Tibial nerve (tissue), 4 donors: ENCODE measurements at regions not wholly inside any gene's neighbourhood (a gene's known extent, or its start where the extent isn't known, plus 50 kb on each side); places are given as distances from the start of the nearest gene placed in this dataset.

Experiments used
- DNase-seq, 2 donors: peaks; one replicate each; pipeline ENCODE4 v3.0.0-alpha.2; 2019; ENCODE audit warnings: low spot score in 2 of 2
- H3K27ac ChIP-seq, 4 donors: fragments of 200-600 bp; sonication (generic) in 3 of 4; one replicate each; pipeline ENCODE4 v1.5.1; 2017 to 2019; ENCODE audit warnings: mild to moderate bottlenecking in 1 of 4
- H3K27me3 ChIP-seq, 2 donors: fragments of 200-600 bp; sonication (generic) in 1 of 2; one replicate each; pipeline versions ENCODE4 v1.5.1 to v1.6.0; 2017 to 2019
- H3K36me3 ChIP-seq, 3 donors: fragments of 200-600 bp; sonication (generic); one replicate each; pipeline ENCODE4 v1.5.1; 2018 to 2019
- H3K4me1 ChIP-seq, 4 donors: fragments of 200-600 bp; sonication (generic) in 3 of 4; one replicate each; pipeline ENCODE4 v1.5.1; 2017 to 2019
- H3K4me3 ChIP-seq, 4 donors: fragments of 200-600 bp; sonication (generic) in 3 of 4; one replicate each; pipeline ENCODE4 v1.5.1; 2017 to 2019; ENCODE audit warnings: mild to moderate bottlenecking in 1 of 4, moderate library complexity in 1 of 4
- H3K9me3 ChIP-seq, 4 donors: fragments of 200-600 bp; sonication (generic) in 3 of 4; one replicate each; pipeline ENCODE4 v1.5.1; 2017 to 2019
- EP300 ChIP-seq, 2 donors: sonication (generic); formaldehyde crosslinking; IDR thresholded peaks; one replicate each; pipeline ENCODE4 v1.6.1; 2017; ENCODE audit warnings: antibody characterized with exemption in 2 of 2, mild to moderate bottlenecking in 1 of 2
- POLR2A ChIP-seq, 2 donors: fragments of 450-650 bp; IDR thresholded peaks; one replicate each; pipeline ENCODE4 v1.6.1; 2017; ENCODE audit warnings: antibody characterized with exemption in 2 of 2, mild to moderate bottlenecking in 2 of 2, moderate library complexity in 2 of 2
- WGBS, 2 donors: methylation state at CpG; one replicate each; pipeline ENCODE4 v1.1.5; 2018; 5-methylcytosine and 5-hydroxymethylcytosine counted together
- TF ChIP-seq, protein P1 (sequence below), 5 experiments: fragments of 200-600 bp in 3 of 5; fragments of 450-650 bp in 2 of 5; sonication (generic) in 3 of 5; IDR thresholded peaks; one replicate each; pipeline ENCODE4 v1.5.1; 2016 to 2019; ENCODE audit warnings: antibody characterized with exemption in 5 of 5, mild to moderate bottlenecking in 3 of 5, moderate library complexity in 2 of 5

DNA sequence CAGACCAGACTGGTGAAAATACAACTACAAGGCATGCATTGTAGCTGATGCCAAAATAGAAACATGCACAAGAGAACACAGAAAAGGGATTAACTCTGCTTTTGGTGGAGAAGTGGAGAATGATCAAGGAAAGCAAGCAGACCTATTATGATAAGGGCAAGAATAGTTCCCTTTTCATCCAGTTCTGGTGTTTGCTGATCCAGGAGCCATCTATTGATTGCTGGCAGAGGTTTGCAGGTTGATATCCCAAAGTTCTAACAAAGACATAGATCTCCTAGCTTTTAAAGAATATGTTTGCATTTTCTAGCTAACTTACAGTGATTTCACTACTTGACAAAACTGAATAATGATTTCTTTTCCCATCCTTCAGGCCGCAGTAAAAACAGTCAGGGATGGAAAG lies 166.2 kb upstream of the CDKN3 start:
- DNase-seq = no peak
- WGBS, 2 donors = 81 to 86% methylated on average over 1 of the region's 1 CpG
- H3K27ac ChIP-seq = no peak overlapping the region

DNA sequence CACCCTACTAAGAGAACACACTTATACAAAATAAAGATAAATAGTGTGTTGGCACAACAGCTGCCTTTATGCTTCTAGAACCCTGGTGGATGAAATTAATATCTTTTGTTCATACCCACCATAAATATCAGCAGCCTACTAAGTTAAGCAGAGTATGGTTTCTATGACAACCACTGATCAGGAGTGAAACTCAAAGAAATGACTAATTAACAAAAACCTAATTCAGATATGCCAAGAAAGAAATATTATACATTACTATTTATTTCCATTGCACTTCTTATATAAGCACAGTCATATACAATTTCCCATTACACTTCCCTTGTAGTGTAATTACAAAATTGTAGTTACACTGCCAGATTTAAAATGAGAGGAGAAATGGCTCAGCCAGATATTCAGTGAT lies 164.1 kb upstream of the CDKN3 start:
- Histone ChIP-seq H3K4me3 (no peak overlapping the region), H3K27ac (no peak overlapping the region), H3K27me3 (no peaks in the 10 kb centered on the region), H3K36me3 (no peaks in the 10 kb centered on the region), H3K4me1 (no peaks in the 10 kb centered on the region), H3K9me3 (peaks cover 0 to 2% (median 0%) of the 10 kb centered on the region in 4 donors)
- DNase-seq = no peak
- TF ChIP-seq EP300 (IDR thresholded peaks at IDR 0.05) = no peak
- TF ChIP-seq, protein P1, sequence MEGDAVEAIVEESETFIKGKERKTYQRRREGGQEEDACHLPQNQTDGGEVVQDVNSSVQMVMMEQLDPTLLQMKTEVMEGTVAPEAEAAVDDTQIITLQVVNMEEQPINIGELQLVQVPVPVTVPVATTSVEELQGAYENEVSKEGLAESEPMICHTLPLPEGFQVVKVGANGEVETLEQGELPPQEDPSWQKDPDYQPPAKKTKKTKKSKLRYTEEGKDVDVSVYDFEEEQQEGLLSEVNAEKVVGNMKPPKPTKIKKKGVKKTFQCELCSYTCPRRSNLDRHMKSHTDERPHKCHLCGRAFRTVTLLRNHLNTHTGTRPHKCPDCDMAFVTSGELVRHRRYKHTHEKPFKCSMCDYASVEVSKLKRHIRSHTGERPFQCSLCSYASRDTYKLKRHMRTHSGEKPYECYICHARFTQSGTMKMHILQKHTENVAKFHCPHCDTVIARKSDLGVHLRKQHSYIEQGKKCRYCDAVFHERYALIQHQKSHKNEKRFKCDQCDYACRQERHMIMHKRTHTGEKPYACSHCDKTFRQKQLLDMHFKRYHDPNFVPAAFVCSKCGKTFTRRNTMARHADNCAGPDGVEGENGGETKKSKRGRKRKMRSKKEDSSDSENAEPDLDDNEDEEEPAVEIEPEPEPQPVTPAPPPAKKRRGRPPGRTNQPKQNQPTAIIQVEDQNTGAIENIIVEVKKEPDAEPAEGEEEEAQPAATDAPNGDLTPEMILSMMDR (IDR thresholded peaks at IDR 0.05) = no peak
- no peak for TF ChIP-seq POLR2A (IDR thresholded peaks at IDR 0.05)

More for the DNA sequence above, 166.2 kb upstream of the CDKN3 start:
- Histone ChIP-seq H3K4me3 (no peak overlapping the region), H3K9me3 (peaks cover 0 to 2% (median 0%) of the 10 kb centered on the region in 4 donors), H3K27me3 (no peaks in the 10 kb centered on the region), H3K36me3 (no peaks in the 10 kb centered on the region), H3K4me1 (no peaks in the 10 kb centered on the region)
- TF ChIP-seq POLR2A (IDR thresholded peaks at IDR 0.05) = no peak
- TF ChIP-seq, protein P1 (IDR thresholded peaks at IDR 0.05) = no peak
- no peak for TF ChIP-seq EP300 (IDR thresholded peaks at IDR 0.05)

DNA sequence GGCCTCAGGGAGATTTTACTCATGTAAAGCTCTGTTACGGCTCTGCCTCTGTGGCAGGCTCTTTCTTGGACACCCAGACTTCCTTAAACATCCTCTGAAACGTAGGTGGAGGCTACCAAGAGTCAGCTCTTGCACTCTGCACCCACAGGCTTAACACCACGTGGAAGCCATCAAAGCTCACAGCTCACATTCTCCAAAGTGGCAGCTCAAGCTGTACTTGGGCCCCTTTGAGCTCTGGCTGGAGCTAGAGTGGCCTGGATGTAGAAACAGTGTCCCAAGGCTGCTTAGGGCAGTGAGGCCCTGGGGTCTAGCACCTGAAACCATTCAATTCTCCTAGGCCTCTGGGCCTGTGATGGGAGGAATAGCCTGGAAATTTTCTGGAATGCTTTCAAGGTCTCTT lies 155.3 kb upstream of the CDKN3 start:
- Histone ChIP-seq H3K27me3 (no peaks in the 10 kb centered on the region), H3K4me1 (no peaks in the 10 kb centered on the region), H3K36me3 (no peaks in the 10 kb centered on the region), H3K4me3 (no peak overlapping the region), H3K27ac (no peak overlapping the region), H3K9me3 (peaks cover 0 to 13% (median 0%) of the 10 kb centered on the region in 4 donors)
- WGBS, 2 donors = 67 to 86% methylated on average over 3 of the region's 3 CpGs
- no peak for DNase-seq
- TF ChIP-seq EP300 (IDR thresholded peaks at IDR 0.05) (no peak), POLR2A (IDR thresholded peaks at IDR 0.05) (no peak)
- TF ChIP-seq, protein P1 (IDR thresholded peaks at IDR 0.05) = no peak

DNA sequence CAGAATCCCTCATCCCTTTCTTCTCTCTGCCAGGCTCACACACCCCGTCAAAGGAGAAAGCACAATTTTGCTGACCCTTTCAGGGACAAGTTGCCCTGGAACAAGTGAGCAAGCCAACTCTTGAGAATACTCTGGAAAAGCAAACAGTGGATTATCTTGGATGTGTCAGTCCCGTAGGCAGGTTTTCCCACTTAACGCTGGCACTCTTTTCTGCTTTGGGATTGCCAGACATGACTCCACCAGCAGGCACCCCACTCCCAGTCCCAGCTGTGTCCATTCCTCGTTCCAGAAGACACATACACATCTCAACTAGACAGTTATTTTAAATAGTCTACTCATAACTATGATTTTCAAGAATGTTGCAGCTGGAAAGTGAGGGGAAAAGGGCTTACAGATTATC lies 145.5 kb upstream of the CDKN3 start:
- DNase-seq = no peak
- 68 to 83% methylated on average over 4 of the region's 4 CpGs for WGBS, 2 donors
- Histone ChIP-seq H3K4me3 (no peak overlapping the region), H3K36me3 (no peaks in the 10 kb centered on the region), H3K27me3 (no peaks in the 10 kb centered on the region), H3K27ac (no peak overlapping the region), H3K9me3 (no peaks in the 10 kb centered on the region), H3K4me1 (peaks cover 0 to 10% (median 0%) of the 10 kb centered on the region in 4 donors)
- TF ChIP-seq, protein P1 (IDR thresholded peaks at IDR 0.05) = no peak
- TF ChIP-seq POLR2A (IDR thresholded peaks at IDR 0.05) (no peak), EP300 (IDR thresholded peaks at IDR 0.05) (no peak)

DNA sequence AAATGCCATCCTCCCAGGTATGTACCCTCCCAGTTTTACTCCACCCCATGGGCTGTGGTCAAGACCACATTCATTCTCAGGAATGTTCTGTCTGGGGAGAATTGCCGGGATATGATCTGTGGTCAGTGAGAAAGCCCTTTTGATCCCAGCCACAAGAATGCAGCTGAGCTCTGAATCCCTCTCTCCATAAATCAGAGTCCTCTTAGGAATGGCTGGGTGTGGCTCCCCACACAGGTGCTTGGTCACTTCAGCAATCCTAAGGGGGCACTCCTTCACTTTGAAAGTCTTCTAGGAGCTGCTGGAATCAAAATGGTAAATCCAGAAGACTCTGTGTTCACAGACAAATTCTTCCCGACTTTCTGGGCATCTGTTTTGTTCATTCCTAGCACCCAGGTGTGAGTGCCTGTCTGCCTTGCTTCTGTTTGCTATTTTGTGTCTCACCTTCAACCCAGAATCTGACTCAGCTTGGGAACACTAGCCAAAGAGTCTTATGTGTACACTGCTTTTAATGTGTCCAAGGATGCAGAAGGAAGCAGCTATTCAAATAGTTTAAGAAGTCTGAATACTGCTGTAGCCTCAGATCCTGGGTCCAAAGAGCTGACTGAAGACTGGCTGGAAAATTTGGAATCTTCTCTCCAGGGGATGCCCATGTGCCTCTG lies 144.6 kb upstream of the CDKN3 start:
- Histone ChIP-seq H3K4me3 (no peak overlapping the region), H3K9me3 (no peaks in the 10 kb centered on the region), H3K27me3 (no peaks in the 10 kb centered on the region), H3K4me1 (peaks cover 0 to 11% (median 0%) of the 10 kb centered on the region in 4 donors), H3K36me3 (no peaks in the 10 kb centered on the region), H3K27ac (no peak overlapping the region)
- no peak for TF ChIP-seq POLR2A (IDR thresholded peaks at IDR 0.05)
- TF ChIP-seq EP300 (IDR thresholded peaks at IDR 0.05) = no peak
- TF ChIP-seq, protein P1 (IDR thresholded peaks at IDR 0.05) = no peak
- 51 to 59% methylated on average over 2 of the region's 2 CpGs for WGBS, 2 donors
- DNase-seq = no peak
